Left cardiac atrium (tissue), 4 donors: ENCODE measurements at regions not wholly inside any gene's neighbourhood (a gene's known extent, or its start where the extent isn't known, plus 50 kb on each side); places are given as distances from the start of the nearest gene placed in this dataset.
"Not testable (repeated sequence)": the region's sequence is repeated elsewhere in the genome, so short reads cannot be mapped to it uniquely, and the experiment has no call there.

Experiments
- ATAC-seq, 2 donors: fragments of 200-7000 bp; cut with Tn5 transposase; one replicate each; pipeline ENCODE4 v1.9.1; 2020; ENCODE audit warnings: mild to moderate bottlenecking in 2 of 2, moderate library complexity in 2 of 2
- DNase-seq: peaks from one replicate; pipeline ENCODE4 v3.0.0-alpha.2; 2020
- intact Hi-C, 2 donors: fragments of 100-400 bp; cut with DNase I; formaldehyde crosslinking; loops; one replicate each; pipeline versions ENCODE4 v1.14.1 to v1.15.1; 2022 to 2023
- donor health status: DM: no; HTN: yes; CAD: no.
- donor health status: DM: no; HTN: yes; CAD: no; lungs with severe emphysema.
- donor health status: DM: yes; HTN: yes; CAD: no.
- donor health status: Dilated cardiomyopathy.

- DNase-seq (no peak), ATAC-seq (no peak)
- intact Hi-C loops: no loop called here
Observed at GRCh38 chr2:126221506-126221905, 434.5 kb upstream of the GYPC start.

GRCh38 chr2:126222278-126222677 lies 433.7 kb upstream of the GYPC start:
- DNase-seq: no peak
- intact Hi-C loops: no loop called here
- ATAC-seq: no peak

GRCh38 chr2:126224776-126225175 lies 431.2 kb upstream of the GYPC start:
- intact Hi-C loops: no loop called here
- ATAC-seq: no peak

GRCh38 chr2:126227250-126227649 lies 428.7 kb upstream of the GYPC start:
- no peak for ATAC-seq
- intact Hi-C loops: no loop called here
- DNase-seq: no peak

More at GRCh38 chr2:126224776-126225175, 431.2 kb upstream of the GYPC start:
- DNase-seq: no peak

GRCh38 chr2:126228531-126228930 lies 427.4 kb upstream of the GYPC start:
- ATAC-seq (no peak), DNase-seq (no peak)
- intact Hi-C loops: no loop called here

GRCh38 chr2:126238251-126238650 lies 417.7 kb upstream of the GYPC start:
- intact Hi-C loops: no loop called here
- no peak for DNase-seq
- no peak for ATAC-seq

GRCh38 chr2:126239320-126239955 lies 416.5 kb upstream of the GYPC start:
- intact Hi-C loops: no loop called here
- ATAC-seq: no peak
- no peak for DNase-seq

GRCh38 chr2:126241001-126241400 lies 415.0 kb upstream of the GYPC start:
- DNase-seq (no peak), ATAC-seq (no peak)
- intact Hi-C loops: no loop called here

GRCh38 chr2:126241411-126241810 lies 414.5 kb upstream of the GYPC start:
- intact Hi-C loops: no loop called here
- ATAC-seq: peak; percentile 27 to 38
- DNase-seq: no peak

- peak; percentile 44 for DNase-seq
Observed at GRCh38 chr2:126244937-126245336, 411.0 kb upstream of the GYPC start.

GRCh38 chr2:126253669-126254068 lies 402.3 kb upstream of the GYPC start:
- DNase-seq (no peak), ATAC-seq (no peak)
- intact Hi-C loops: no loop called here

More at GRCh38 chr2:126244937-126245336, 411.0 kb upstream of the GYPC start:
- no peak for ATAC-seq
- intact Hi-C loops: no loop called here

- ATAC-seq: no peak
- intact Hi-C loops: no loop called here
- DNase-seq: no peak
Observed at GRCh38 chr2:126264625-126265024, 391.3 kb upstream of the GYPC start.

- intact Hi-C loops: no loop called here
- DNase-seq (no peak), ATAC-seq (no peak)
Observed at GRCh38 chr2:126269911-126270310, 386.0 kb upstream of the GYPC start.

- ATAC-seq (no peak), DNase-seq (no peak)
- intact Hi-C loops: no loop called here
Observed at GRCh38 chr2:126270587-126270986, 385.4 kb upstream of the GYPC start.

- ATAC-seq: no peak
- intact Hi-C loops: no loop called here
Observed at GRCh38 chr2:126272401-126272800, 383.6 kb upstream of the GYPC start.

GRCh38 chr2:126275098-126275497 lies 380.9 kb upstream of the GYPC start:
- no peak for ATAC-seq
- intact Hi-C loops: no loop called here

More at GRCh38 chr2:126272401-126272800, 383.6 kb upstream of the GYPC start:
- DNase-seq: no peak

GRCh38 chr2:126276268-126276667 lies 379.7 kb upstream of the GYPC start:
- intact Hi-C loops, DNase-seq, ATAC-seq: not testable (repeated sequence)

More at GRCh38 chr2:126275098-126275497, 380.9 kb upstream of the GYPC start:
- no peak for DNase-seq

GRCh38 chr2:126288362-126288761 lies 367.6 kb upstream of the GYPC start:
- no peak for ATAC-seq
- DNase-seq: no peak
- intact Hi-C loops: no loop called here

GRCh38 chr2:126293962-126294361 lies 362.0 kb upstream of the GYPC start:
- intact Hi-C loops, DNase-seq, ATAC-seq: not testable (repeated sequence)

- DNase-seq: no peak
- intact Hi-C loops: no loop called here
- no peak for ATAC-seq
Observed at GRCh38 chr2:126299469-126299976, 356.4 kb upstream of the GYPC start.

GRCh38 chr2:126300348-126300747 lies 355.6 kb upstream of the GYPC start:
- DNase-seq (no peak), ATAC-seq (no peak)
- intact Hi-C loops: no loop called here
